ENCODE measurements at regions not wholly inside any gene's neighbourhood (a gene's known extent, or its start where the extent isn't known, plus 50 kb on each side); places are given as distances from the start of the nearest gene placed in this dataset.
"Not testable (repeated sequence)": the region's sequence is repeated elsewhere in the genome, so short reads cannot be mapped to it uniquely, and the experiment has no call there.

GRCh38 chr9:102714184-102714583 lies 280.9 kb upstream of the CYLC2 start:
- no peak for DNase-seq

DNA sequence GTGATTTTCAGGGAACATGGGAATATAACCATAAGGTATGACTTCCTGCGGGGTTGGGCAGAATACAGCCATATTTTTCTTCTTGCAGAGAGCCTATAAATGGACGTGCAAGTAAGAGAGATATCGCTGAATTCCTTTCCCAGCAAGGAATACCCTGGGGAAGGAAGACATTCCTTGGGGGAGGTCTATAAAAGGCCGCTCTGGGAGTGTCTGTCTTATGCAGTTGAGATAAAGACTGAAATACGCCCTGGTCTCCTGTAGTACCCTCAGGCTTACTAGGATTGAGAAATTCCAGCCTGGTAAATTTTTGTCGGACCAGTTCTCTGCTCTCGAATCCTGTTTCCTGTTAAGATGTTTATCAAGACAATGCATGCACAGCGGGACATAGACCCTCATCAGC lies 282.2 kb upstream of the CYLC2 start:
- DNase-seq: not testable (repeated sequence)

GRCh38 chr9:102700936-102701335 lies 294.2 kb upstream of the CYLC2 start:
- no peak for DNase-seq

DNA sequence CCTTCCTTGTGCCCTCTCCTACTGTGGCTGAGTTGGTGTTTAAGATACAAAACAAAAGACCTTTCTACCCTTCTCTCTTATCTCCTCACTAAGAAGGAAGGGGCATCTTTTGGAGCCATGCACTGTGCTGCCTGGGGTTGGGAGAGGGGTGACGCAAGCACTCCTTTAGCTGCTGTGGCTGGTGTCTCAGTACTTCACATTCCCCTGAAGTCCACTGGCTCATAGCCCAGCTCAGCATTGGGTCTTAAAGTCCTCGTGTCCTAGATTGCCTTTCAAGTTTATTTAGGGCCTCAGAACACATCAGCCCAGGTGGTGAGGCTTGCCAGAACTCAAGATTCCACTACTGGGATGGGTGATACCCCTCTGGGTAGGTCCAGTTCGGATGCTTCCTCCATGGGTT lies 325.9 kb upstream of the CYLC2 start:
- no peak for DNase-seq

GRCh38 chr9:102652471-102652870 lies 342.7 kb upstream of the CYLC2 start:
- no peak for DNase-seq

DNA sequence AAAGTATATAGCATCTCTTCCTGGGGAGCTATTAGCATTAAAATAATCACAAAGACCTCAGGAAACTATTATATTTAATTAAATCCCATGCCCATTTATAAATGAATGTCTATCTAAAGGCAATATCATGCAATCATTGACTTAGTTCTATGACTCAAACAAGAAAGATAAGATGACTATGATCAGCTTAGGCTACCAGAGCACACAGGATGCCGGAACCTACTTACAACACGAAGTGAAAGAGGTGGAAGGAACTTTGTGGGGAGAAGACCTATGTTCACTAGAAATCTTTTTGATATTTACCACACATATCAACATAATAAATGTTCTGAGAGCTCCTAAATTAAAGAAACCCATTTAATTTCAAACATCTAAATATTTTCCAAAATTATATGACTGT lies 344.2 kb upstream of the CYLC2 start:
- DNase-seq: no peak

DNA sequence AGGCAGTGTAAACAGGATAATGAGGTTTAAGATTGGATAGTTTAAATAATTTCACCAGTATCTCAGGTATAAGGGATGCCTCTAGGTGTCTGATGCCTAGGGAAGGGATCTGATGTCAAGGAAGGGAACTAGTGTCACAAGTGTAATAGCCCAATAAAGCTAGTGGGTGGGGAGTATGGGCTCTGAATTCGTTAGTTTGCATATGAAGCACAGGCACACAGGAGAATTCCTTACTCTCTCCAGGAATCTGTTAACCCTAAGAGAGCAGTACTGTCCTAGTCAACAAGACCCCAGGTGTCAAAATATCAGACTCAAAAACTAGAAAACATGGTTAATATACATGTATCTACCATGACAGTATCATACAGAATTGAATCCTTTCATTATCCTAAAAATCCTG lies 352.5 kb upstream of the CYLC2 start:
- no peak for DNase-seq

DNA sequence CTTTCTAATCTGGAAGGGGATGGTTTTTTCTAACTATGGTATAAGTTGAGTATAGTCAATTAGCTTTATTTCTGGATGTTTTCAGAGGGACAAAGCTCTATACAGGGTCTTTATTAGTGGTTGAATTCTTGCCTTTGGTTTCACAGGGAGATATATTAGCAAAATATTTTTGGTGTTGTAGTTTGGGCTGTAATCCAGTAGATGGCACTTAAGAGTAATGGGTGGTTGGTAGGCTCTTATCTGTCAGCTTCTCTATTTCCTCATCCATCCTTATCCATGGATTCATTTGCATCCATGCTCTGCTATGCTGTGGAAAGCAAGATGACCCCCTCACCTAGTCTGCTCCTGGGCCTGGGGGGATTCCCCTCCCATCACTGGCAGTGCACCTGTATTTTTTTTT lies 363.6 kb upstream of the CYLC2 start:
- DNase-seq: no peak

DNA sequence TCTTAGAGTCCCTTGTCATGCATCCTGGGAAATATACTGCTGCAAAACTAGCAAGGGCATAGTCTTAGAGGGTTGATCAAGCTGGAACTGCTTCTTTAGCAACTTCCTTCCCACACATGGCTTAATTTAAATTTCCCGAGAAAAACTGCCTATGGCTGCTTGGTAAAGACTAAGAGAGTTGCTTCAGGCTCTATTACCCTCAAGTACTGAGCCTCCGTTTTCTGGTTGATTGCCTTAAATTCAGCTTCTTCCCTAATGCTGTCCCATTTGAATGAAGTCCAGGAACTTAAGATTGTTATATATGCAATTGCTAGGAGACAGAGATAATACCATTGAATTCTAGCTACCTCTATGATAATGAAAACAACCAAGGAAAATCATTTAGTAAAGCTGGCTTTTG lies 385.7 kb upstream of the CYLC2 start:
- no peak for DNase-seq

DNA sequence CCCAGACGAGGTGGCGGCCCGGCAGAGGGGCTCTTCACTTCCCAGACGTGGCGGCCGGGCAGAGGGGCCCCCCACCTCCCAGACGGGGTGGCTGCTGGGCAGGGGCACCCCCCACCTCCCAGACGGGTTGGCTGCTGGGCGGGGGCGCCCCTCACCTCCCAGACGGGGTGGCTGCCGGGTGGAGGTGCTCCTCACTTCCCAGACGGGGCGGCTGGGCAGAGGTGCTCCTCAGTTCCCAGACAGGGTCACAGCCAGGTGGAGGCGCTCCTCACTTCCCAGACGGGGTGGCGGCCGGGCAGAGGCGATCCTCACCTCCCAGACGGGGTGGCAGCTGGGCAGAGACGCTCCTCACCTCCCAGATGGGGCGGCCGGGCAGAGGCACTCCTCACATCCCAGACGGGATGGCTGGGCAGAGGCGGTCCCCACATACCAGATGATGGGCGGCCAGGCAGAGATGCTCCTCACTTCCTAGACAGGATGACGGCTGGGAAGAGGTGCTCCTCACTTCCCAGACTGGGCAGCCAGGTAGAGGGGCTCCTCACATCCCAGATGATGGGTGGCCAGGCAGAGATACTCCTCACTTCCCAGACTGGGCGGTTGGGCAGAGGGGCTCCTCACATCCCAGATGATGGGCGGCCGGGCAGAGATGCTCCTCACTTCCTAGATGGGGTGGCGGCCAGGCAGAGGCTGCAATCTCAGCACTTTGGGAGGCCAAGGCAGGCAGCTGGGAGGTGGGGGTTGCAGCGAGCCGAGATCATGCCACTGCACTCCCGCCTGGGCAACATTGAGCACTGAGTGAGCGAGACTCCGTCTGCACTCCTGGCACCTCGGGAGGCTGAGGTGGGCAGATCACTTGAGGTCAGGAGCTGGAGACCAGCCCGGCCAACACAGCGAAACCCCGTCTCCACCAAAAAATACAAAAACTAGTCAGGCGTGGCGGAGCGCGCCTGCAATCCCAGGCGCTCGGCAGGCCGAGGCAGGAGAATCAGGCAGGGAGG lies 391.6 kb upstream of the CYLC2 start:
- not testable (repeated sequence) for DNase-seq

DNA sequence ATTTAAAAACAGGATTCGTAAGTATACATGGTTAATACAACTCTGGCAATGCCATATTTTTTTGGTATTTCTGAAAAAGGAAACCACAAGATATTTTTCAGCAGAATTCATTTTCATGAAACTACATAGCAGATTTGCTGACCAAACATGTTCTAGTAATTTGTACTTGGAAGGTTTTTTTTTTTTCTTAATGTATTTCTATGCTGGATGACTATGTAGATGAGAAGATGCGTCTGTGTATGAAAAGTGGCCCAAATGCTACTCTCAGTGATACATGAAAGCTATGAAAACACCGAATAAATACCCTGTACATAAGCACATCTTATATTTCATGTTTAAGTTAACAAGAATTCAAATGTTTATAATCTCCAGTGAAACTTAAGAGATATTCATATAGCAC lies 400.9 kb upstream of the CYLC2 start:
- DNase-seq: no peak

GRCh38 chr9:102587281-102587680 lies 407.9 kb upstream of the CYLC2 start:
- DNase-seq: no peak

DNA sequence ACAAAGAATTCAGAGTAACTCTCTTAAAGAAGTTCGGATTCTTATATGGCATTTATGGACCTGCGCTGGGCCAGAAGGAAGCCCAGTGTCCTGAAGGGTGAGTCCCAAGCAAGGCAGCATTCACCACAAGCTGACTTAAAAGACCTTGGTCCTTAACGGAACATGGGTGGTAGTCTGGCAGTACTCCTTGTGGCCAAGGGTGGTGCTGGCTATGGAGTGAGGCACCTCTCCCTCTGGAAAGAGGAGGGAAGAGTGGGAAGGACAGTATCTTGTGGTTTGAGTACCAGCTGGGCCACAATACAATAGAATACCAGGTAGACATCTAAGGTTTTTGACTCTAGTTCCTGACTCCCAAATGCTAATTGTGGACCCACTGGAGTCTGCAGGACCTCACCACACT lies 425.7 kb upstream of the CYLC2 start:
- DNase-seq: no peak

GRCh38 chr9:102551346-102551745 lies 443.8 kb upstream of the CYLC2 start:
- no peak for DNase-seq

GRCh38 chr9:102550886-102551285 lies 444.2 kb upstream of the CYLC2 start:
- no peak for DNase-seq

DNA sequence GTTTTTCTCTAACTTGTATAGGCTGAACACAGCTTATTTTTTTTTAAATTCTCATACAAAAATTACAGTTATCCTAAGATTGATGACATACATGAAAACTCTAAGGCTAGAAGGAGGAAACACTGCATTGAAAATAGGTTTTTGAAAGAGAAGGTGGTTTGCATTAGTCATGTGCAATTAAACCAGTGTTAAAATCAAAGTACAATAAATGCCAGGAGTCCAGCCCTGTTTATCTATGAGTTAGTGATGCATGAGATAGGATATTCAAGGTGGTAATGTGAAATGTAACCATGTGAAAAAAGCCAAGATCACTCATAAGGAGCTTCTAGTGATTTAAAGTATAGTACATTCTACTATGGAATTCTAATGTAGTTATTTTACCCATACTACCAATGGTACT lies 444.9 kb upstream of the CYLC2 start:
- no peak for DNase-seq

DNA sequence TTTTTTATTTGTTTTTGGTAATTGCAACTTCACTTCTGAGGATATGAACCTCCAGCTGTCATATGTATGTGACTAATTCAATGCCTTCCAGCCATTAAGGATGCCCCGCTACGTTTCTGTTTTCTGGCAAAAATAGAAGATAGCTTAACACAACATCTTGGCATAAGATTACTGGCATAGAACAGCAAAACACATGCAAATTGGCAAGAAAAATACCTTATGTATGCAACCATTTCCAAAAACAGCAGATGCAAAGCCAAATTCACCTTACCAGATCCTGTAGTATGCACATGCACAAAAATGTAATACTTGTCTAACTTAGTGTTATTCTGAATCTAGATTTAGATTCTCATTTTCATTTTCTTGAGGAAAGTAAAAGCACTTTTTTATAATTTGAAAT lies 461.1 kb upstream of the CYLC2 start:
- peak; percentile 89 for DNase-seq

DNA sequence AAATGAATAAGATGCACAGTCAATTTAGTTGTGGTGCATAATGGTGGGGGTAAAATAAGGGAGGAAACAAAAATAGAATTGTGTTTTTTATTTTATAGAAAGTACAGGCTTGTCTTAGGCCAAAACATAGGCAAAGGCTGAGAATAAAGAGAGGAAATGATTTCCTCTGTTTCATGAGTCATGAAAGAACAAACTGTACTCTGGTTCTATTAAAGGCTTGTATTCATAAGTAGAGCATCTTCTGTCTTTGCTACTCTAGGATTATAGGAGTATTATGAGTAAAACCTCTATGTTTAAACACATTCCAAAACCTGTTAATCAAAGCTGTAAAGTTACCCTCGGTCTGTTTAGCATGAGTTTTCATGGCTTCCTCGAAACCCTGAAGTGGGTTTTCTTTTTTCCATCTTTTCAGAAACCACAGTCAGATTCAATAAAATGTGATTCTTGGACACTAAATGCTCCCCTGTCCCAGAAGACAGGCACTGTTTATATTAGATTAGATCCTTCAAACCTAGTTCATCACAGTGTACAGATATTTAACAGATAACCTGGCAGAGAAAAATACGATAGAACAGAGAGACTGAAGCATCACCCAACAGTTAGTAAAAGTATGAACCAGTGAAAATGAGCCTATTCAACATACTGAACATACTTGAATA lies 473.9 kb upstream of the CYLC2 start:
- DNase-seq: no peak

GRCh38 chr9:102519423-102519822 lies 475.7 kb upstream of the CYLC2 start:
- no peak for DNase-seq

DNA sequence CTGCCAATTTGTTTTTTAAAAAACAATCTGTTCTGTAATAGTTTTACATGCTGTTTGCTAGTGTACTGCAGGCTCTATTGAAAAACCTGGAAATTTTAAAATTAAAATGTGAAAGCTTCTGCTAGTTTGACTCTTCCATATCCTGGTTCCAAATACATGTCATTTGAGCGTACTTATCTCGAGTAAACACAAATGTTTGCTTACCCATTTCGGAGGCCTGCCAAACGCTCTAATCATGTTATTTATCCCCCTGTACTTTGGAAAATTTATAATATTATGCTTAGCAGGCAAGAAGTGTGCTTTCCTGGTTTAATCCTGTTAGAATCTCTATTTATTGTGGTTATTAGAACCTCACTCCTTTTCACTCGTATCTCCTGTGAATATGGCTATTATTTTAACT lies 476.8 kb upstream of the CYLC2 start:
- no peak for DNase-seq

DNA sequence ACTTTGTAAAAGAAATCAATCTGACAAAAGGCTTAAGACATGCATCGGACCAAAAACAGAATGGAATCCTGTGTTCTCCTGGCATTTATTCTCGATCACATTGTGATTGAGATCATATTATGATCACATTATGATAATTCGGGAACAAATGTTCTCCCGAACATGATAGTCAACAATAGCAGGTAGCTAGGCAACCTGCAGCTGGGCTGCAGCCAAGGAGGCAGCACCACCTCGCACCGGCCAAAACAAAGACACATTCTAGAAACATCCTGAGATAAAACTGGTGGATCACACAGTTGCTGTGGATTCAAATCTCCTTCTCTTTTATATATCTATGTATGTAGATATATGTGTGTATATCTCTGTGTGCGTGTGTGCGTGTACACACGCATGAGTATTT lies 480.6 kb upstream of the CYLC2 start:
- no peak for DNase-seq

- no peak for DNase-seq
Measured at GRCh38 chr9:102507044-102507687, 488.0 kb upstream of the CYLC2 start.

- no peak for DNase-seq
Measured at GRCh38 chr9:102506406-102506805, 488.7 kb upstream of the CYLC2 start.

DNA sequence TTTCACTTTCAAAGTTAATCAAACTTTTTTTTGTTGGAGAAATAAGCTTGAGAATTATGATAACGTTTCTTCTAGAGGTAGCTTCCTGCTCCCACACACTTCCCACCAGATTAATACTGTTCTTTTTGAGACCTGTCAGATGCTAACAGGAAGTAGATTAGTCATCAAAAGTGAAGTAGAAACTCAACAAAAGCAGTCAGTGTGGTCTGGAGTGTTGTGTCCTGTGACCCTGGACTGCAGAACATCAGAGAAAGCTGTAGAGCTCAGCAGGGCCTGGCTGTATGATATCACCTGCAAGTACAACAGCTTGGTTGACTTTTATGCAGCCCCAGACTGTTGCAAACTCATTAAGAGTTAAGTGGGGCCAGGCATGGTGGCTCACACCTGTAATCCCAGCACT lies 495.7 kb upstream of the CYLC2 start:
- no peak for DNase-seq

Data from NCI-H446 treated with DMSO at 0.1 percent for 48 hours (cell line).